Activated CD8-positive, alpha-beta T cell treated with anti-CD3 and anti-CD28 coated beads, Interleukin-2, amount 10 ng/mL, durations not matched to agents 7 days and 5 days (primary cell): ENCODE measurements at regions not wholly inside any gene's neighbourhood (a gene's known extent, or its start where the extent isn't known, plus 50 kb on each side); places are given as distances from the start of the nearest gene placed in this dataset.

Experiments
- ATAC-seq: fragments of 150-1000 bp; cut with Tn5 transposase; one replicate; pipeline ENCODE4 v1.10.0; 2021; ENCODE audit warnings: moderate library complexity
- CTCF ChIA-PET: fragments of 350-600 bp; sonication (Branson Sonifier 250); formaldehyde crosslinking; loops from one replicate; lab custom pipeline; 2021; ENCODE audit warnings: antibody characterized with exemption; lab: Charles Lee
- POLR2A ChIA-PET: fragments of 350-600 bp; sonication (Branson Sonifier 250); formaldehyde crosslinking; loops from one replicate; lab custom pipeline; 2021; ENCODE audit warnings: antibody characterized with exemption; lab: Charles Lee
- DNase-seq: peaks from one replicate; pipeline ENCODE4 v3.0.0-alpha.2; 2020
- H3K27ac Mint-ChIP-seq: one replicate; pipeline ENCODE4 v1.8.0; 2021; ENCODE audit warnings: mild to moderate bottlenecking, mixed read lengths
- H3K27me3 Mint-ChIP-seq: one replicate; pipeline ENCODE4 v1.8.0; 2021; ENCODE audit warnings: low read depth, mixed read lengths
- H3K36me3 Mint-ChIP-seq: one replicate; pipeline ENCODE4 v1.8.0; 2021; ENCODE audit warnings: low read depth, mixed read lengths
- H3K4me1 Mint-ChIP-seq: one replicate; pipeline ENCODE4 v1.8.0; 2021; ENCODE audit warnings: low read depth, mixed read lengths
- H3K4me3 Mint-ChIP-seq: one replicate; pipeline ENCODE4 v1.8.0; 2021; ENCODE audit warnings: mild to moderate bottlenecking, mixed read lengths
- H3K9me3 Mint-ChIP-seq: one replicate; pipeline ENCODE4 v1.8.0; 2022; ENCODE audit warnings: mixed read lengths; ENCODE audit not compliant: insufficient read depth

- H3K27ac Mint-ChIP-seq = no peak overlapping the region
- H3K27me3 Mint-ChIP-seq = no peaks in the 10 kb centered on the region
- no peak for ATAC-seq
- ChIA-PET POLR2A (no interaction called here), CTCF (no interaction called here)
- H3K9me3 Mint-ChIP-seq = no peaks in the 10 kb centered on the region
- DNase-seq = no peak
- H3K36me3 Mint-ChIP-seq = no peaks in the 10 kb centered on the region
- no peaks in the 10 kb centered on the region for H3K4me1 Mint-ChIP-seq
- no peak overlapping the region for H3K4me3 Mint-ChIP-seq
Measured at GRCh38 chr2:67652679-67653078, 255.5 kb downstream of the ETAA1 start.

- CTCF ChIA-PET = interaction anchor here (0.7 kb wide), 1 partner anchor 190 kb away, joined by 3 read pairs; no protein-coding TSS in a partner anchor
- H3K36me3 Mint-ChIP-seq = no peaks in the 10 kb centered on the region
- H3K4me3 Mint-ChIP-seq = no peak overlapping the region
- no peaks in the 10 kb centered on the region for H3K27me3 Mint-ChIP-seq
- POLR2A ChIA-PET = no interaction called here
- no peak for ATAC-seq
- no peak for DNase-seq
- H3K4me1 Mint-ChIP-seq = no peaks in the 10 kb centered on the region
- no peak overlapping the region for H3K27ac Mint-ChIP-seq
- H3K9me3 Mint-ChIP-seq = no peaks in the 10 kb centered on the region
Measured at GRCh38 chr2:67656875-67657274, 259.7 kb downstream of the ETAA1 start.

- Mint-ChIP-seq H3K27me3 (no peaks in the 10 kb centered on the region), H3K9me3 (no peaks in the 10 kb centered on the region), H3K36me3 (no peaks in the 10 kb centered on the region), H3K4me3 (no peak overlapping the region), H3K27ac (no peak overlapping the region), H3K4me1 (no peaks in the 10 kb centered on the region)
- DNase-seq = no peak
- no peak for ATAC-seq
- ChIA-PET POLR2A (no interaction called here), CTCF (no interaction called here)
Measured at GRCh38 chr2:67658820-67659219, 261.7 kb downstream of the ETAA1 start.

- H3K9me3 Mint-ChIP-seq = no peaks in the 10 kb centered on the region
- DNase-seq = no peak
- no peaks in the 10 kb centered on the region for H3K4me1 Mint-ChIP-seq
- H3K4me3 Mint-ChIP-seq = no peak overlapping the region
- ChIA-PET CTCF (no interaction called here), POLR2A (no interaction called here)
- no peaks in the 10 kb centered on the region for H3K27me3 Mint-ChIP-seq
- no peak for ATAC-seq
- no peaks in the 10 kb centered on the region for H3K36me3 Mint-ChIP-seq
- no peak overlapping the region for H3K27ac Mint-ChIP-seq
Measured at GRCh38 chr2:67660015-67660602, 263.0 kb downstream of the ETAA1 start.

GRCh38 chr2:67660871-67661270 is 263.7 kb downstream of the ETAA1 start:
- Mint-ChIP-seq H3K36me3 (no peaks in the 10 kb centered on the region), H3K4me3 (no peak overlapping the region), H3K27me3 (no peaks in the 10 kb centered on the region), H3K4me1 (no peaks in the 10 kb centered on the region), H3K9me3 (no peaks in the 10 kb centered on the region), H3K27ac (no peak overlapping the region)
- DNase-seq = no peak
- ChIA-PET CTCF (no interaction called here), POLR2A (no interaction called here)
- no peak for ATAC-seq

GRCh38 chr2:67662222-67662621 is 265.1 kb downstream of the ETAA1 start:
- no peaks in the 10 kb centered on the region for H3K9me3 Mint-ChIP-seq
- POLR2A ChIA-PET = no interaction called here
- DNase-seq (no peak), ATAC-seq (no peak)
- no peak overlapping the region for H3K27ac Mint-ChIP-seq
- H3K4me1 Mint-ChIP-seq = no peaks in the 10 kb centered on the region
- H3K4me3 Mint-ChIP-seq = no peak overlapping the region
- CTCF ChIA-PET = no interaction called here
- H3K27me3 Mint-ChIP-seq = no peaks in the 10 kb centered on the region
- H3K36me3 Mint-ChIP-seq = no peaks in the 10 kb centered on the region

- Mint-ChIP-seq H3K27ac (no peak overlapping the region), H3K27me3 (no peaks in the 10 kb centered on the region), H3K36me3 (no peaks in the 10 kb centered on the region), H3K9me3 (no peaks in the 10 kb centered on the region), H3K4me3 (no peak overlapping the region), H3K4me1 (no peaks in the 10 kb centered on the region)
- ChIA-PET CTCF (no interaction called here), POLR2A (no interaction called here)
- ATAC-seq (no peak), DNase-seq (no peak)
Measured at GRCh38 chr2:67663776-67664175, 266.6 kb downstream of the ETAA1 start.

GRCh38 chr2:67666386-67667053 is 269.4 kb downstream of the ETAA1 start:
- H3K4me3 Mint-ChIP-seq = no peak overlapping the region
- H3K4me1 Mint-ChIP-seq = no peaks in the 10 kb centered on the region
- no peaks in the 10 kb centered on the region for H3K9me3 Mint-ChIP-seq
- no peaks in the 10 kb centered on the region for H3K36me3 Mint-ChIP-seq
- POLR2A ChIA-PET = no interaction called here
- CTCF ChIA-PET = no interaction called here
- DNase-seq (no peak), ATAC-seq (no peak)
- no peak overlapping the region for H3K27ac Mint-ChIP-seq
- H3K27me3 Mint-ChIP-seq = no peaks in the 10 kb centered on the region

GRCh38 chr2:67667054-67667908 is 270.1 kb downstream of the ETAA1 start:
- ChIA-PET POLR2A (no interaction called here), CTCF (no interaction called here)
- Mint-ChIP-seq H3K9me3 (no peaks in the 10 kb centered on the region), H3K36me3 (no peaks in the 10 kb centered on the region), H3K27ac (no peak overlapping the region), H3K4me1 (no peaks in the 10 kb centered on the region), H3K27me3 (no peaks in the 10 kb centered on the region), H3K4me3 (no peak overlapping the region)
- no peak for DNase-seq
- no peak for ATAC-seq

GRCh38 chr2:67668538-67668937 is 271.4 kb downstream of the ETAA1 start:
- Mint-ChIP-seq H3K36me3 (no peaks in the 10 kb centered on the region), H3K4me3 (no peak overlapping the region), H3K27ac (no peak overlapping the region), H3K4me1 (no peaks in the 10 kb centered on the region), H3K27me3 (no peaks in the 10 kb centered on the region), H3K9me3 (no peaks in the 10 kb centered on the region)
- no peak for ATAC-seq
- ChIA-PET CTCF (no interaction called here), POLR2A (no interaction called here)
- DNase-seq = no peak

GRCh38 chr2:67669168-67669567 is 272.0 kb downstream of the ETAA1 start:
- no peaks in the 10 kb centered on the region for H3K27me3 Mint-ChIP-seq
- no peak for ATAC-seq
- H3K4me3 Mint-ChIP-seq = no peak overlapping the region
- H3K27ac Mint-ChIP-seq = no peak overlapping the region
- H3K36me3 Mint-ChIP-seq = no peaks in the 10 kb centered on the region
- CTCF ChIA-PET = no interaction called here
- POLR2A ChIA-PET = no interaction called here
- no peak for DNase-seq
- H3K9me3 Mint-ChIP-seq = no peaks in the 10 kb centered on the region
- H3K4me1 Mint-ChIP-seq = no peaks in the 10 kb centered on the region

- DNase-seq (no peak), ATAC-seq (no peak)
- ChIA-PET POLR2A (no interaction called here), CTCF (no interaction called here)
- H3K27me3 Mint-ChIP-seq = no peaks in the 10 kb centered on the region
- no peaks in the 10 kb centered on the region for H3K4me1 Mint-ChIP-seq
- H3K9me3 Mint-ChIP-seq = no peaks in the 10 kb centered on the region
- H3K36me3 Mint-ChIP-seq = no peaks in the 10 kb centered on the region
- H3K4me3 Mint-ChIP-seq = no peak overlapping the region
- H3K27ac Mint-ChIP-seq = no peak overlapping the region
Measured at GRCh38 chr2:67669766-67670165, 272.6 kb downstream of the ETAA1 start.
